Mammary epithelial cell (primary cell): ENCODE measurements at regions not wholly inside any gene's neighbourhood (a gene's known extent, or its start where the extent isn't known, plus 50 kb on each side); places are given as distances from the start of the nearest gene placed in this dataset.

Experiments
- EZH2 ChIP-seq: IDR thresholded peaks from 2 replicates; pipeline ENCODE4 v1.6.1; 2012; ENCODE audit warnings: low read length, inconsistent platforms, borderline replicate concordance
- TF ChIP-seq, protein P1 (sequence below), 2 donors: IDR thresholded peaks in 1 of 2; conservative IDR thresholded peaks in 1 of 2; 2 replicates each; pipeline ENCODE4 v1.5.1; 2011 to 2012; ENCODE audit warnings: inconsistent platforms in 2 of 2, low read length in 2 of 2, mild to moderate bottlenecking in 2 of 2, control low read depth in 1 of 2, low read depth in 1 of 2; ENCODE audit not compliant: insufficient read depth in 1 of 2; ENCODE audit errors: extremely low read depth in 1 of 2

DNA sequence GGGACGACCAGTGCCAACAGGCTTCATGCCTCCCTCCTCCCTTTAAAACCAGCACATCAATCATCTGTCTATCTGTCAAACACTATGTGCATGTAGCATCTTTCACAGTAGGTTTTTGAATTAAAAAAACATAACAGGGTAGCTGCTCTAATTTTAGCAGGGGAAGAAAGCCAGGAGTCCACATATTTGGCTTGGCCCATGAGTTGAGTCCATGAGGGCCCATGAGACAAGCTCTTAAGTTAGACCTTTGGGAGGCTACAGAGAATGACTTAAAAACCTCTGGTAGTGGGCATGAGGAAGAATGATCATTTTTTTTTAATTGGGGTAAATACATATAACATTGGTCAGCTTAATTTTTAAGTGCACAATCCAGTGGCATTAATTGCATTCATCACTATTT is 194.9 kb downstream of the UTRN start:
- TF ChIP-seq, protein P1, sequence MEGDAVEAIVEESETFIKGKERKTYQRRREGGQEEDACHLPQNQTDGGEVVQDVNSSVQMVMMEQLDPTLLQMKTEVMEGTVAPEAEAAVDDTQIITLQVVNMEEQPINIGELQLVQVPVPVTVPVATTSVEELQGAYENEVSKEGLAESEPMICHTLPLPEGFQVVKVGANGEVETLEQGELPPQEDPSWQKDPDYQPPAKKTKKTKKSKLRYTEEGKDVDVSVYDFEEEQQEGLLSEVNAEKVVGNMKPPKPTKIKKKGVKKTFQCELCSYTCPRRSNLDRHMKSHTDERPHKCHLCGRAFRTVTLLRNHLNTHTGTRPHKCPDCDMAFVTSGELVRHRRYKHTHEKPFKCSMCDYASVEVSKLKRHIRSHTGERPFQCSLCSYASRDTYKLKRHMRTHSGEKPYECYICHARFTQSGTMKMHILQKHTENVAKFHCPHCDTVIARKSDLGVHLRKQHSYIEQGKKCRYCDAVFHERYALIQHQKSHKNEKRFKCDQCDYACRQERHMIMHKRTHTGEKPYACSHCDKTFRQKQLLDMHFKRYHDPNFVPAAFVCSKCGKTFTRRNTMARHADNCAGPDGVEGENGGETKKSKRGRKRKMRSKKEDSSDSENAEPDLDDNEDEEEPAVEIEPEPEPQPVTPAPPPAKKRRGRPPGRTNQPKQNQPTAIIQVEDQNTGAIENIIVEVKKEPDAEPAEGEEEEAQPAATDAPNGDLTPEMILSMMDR (conservative IDR thresholded peaks at IDR 0.05 in 1 of 2, IDR thresholded peaks at IDR 0.05 in 1 of 2; ENCODE audit: extremely low read depth in 1 of 2, insufficient read depth in 1 of 2, low read depth in 1 of 2, low read length in 2 of 2), result no peak
- no peak for TF ChIP-seq EZH2
